Keratinocyte (primary cell): ENCODE measurements at regions not wholly inside any gene's neighbourhood (a gene's known extent, or its start where the extent isn't known, plus 50 kb on each side); places are given as distances from the start of the nearest gene placed in this dataset.

Experiments
- EZH2 ChIP-seq: IDR thresholded peaks from one replicate; pipeline ENCODE4 v1.6.1; 2012; ENCODE audit warnings: inconsistent platforms, mild to moderate bottlenecking, low read length, moderate library complexity
- TF ChIP-seq, protein P1 (sequence below), 3 experiments: IDR thresholded peaks in 1 of 3; conservative IDR thresholded peaks in 1 of 3; optimal IDR thresholded peaks in 1 of 3; 2 replicates in 2 of 3; 3 replicates in 1 of 3; pipeline versions ENCODE3 to v1.5.1; 2011; ENCODE audit warnings: low read length in 3 of 3, mild to moderate bottlenecking in 3 of 3, moderate library complexity in 2 of 3, control low read depth in 1 of 3, inconsistent platforms in 1 of 3; ENCODE audit not compliant: insufficient read depth in 2 of 3; ENCODE audit errors: extremely low read depth in 1 of 3

GRCh38 chr1:4585216-4585615 is 69.2 kb upstream of the AJAP1 start:
- TF ChIP-seq, protein P1, sequence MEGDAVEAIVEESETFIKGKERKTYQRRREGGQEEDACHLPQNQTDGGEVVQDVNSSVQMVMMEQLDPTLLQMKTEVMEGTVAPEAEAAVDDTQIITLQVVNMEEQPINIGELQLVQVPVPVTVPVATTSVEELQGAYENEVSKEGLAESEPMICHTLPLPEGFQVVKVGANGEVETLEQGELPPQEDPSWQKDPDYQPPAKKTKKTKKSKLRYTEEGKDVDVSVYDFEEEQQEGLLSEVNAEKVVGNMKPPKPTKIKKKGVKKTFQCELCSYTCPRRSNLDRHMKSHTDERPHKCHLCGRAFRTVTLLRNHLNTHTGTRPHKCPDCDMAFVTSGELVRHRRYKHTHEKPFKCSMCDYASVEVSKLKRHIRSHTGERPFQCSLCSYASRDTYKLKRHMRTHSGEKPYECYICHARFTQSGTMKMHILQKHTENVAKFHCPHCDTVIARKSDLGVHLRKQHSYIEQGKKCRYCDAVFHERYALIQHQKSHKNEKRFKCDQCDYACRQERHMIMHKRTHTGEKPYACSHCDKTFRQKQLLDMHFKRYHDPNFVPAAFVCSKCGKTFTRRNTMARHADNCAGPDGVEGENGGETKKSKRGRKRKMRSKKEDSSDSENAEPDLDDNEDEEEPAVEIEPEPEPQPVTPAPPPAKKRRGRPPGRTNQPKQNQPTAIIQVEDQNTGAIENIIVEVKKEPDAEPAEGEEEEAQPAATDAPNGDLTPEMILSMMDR (optimal IDR thresholded peaks at IDR 0.05 in 1 of 3, IDR thresholded peaks at IDR 0.05 in 1 of 3, conservative IDR thresholded peaks at IDR 0.05 in 1 of 3; ENCODE audit: extremely low read depth in 1 of 3, insufficient read depth in 2 of 3, low read length in 3 of 3), result peak; percentile 36 to 85 (median 36)
- no peak for TF ChIP-seq EZH2
